Left ventricle myocardium inferior (tissue), 1 donor: ENCODE measurements at regions not wholly inside any gene's neighbourhood (a gene's known extent, or its start where the extent isn't known, plus 50 kb on each side); places are given as distances from the start of the nearest gene placed in this dataset.

Experiments
- DNase-seq: peaks from one replicate; pipeline ENCODE4 v3.0.0-alpha.2; 2020
- H3K27ac ChIP-seq: fragments of 200-600 bp; replicated peaks from 2 replicates; pipeline ENCODE4 v1.8.0; 2021
- H3K27me3 ChIP-seq: fragments of 200-600 bp; 2 replicates; pipeline ENCODE4 v1.8.0; 2021; ENCODE audit warnings: low read depth
- H3K36me3 ChIP-seq: fragments of 200-600 bp; 2 replicates; pipeline ENCODE4 v1.8.0; 2021
- H3K4me1 ChIP-seq: fragments of 200-600 bp; 2 replicates; pipeline ENCODE4 v1.8.0; 2021
- H3K4me3 ChIP-seq: fragments of 200-600 bp; 2 replicates; pipeline ENCODE4 v1.8.0; 2021; ENCODE audit warnings: mild to moderate bottlenecking, moderate library complexity
- H3K9me3 ChIP-seq: fragments of 200-600 bp; replicated peaks from 2 replicates; pipeline ENCODE4 v1.8.0; 2021
- intact Hi-C: fragments of 100-400 bp; cut with micrococcal nuclease; formaldehyde crosslinking; loops from one replicate; pipeline ENCODE4 v1.11.0; 2022
- TF ChIP-seq, protein P1 (sequence below): fragments of 200-600 bp; IDR thresholded peaks from 2 replicates; pipeline ENCODE4 v1.8.0; 2021; ENCODE audit warnings: antibody characterized with exemption, mild to moderate bottlenecking, borderline replicate concordance
- donor health status: DM: no; HTN: yes; CAD: no; lungs with severe emphysema.

DNA sequence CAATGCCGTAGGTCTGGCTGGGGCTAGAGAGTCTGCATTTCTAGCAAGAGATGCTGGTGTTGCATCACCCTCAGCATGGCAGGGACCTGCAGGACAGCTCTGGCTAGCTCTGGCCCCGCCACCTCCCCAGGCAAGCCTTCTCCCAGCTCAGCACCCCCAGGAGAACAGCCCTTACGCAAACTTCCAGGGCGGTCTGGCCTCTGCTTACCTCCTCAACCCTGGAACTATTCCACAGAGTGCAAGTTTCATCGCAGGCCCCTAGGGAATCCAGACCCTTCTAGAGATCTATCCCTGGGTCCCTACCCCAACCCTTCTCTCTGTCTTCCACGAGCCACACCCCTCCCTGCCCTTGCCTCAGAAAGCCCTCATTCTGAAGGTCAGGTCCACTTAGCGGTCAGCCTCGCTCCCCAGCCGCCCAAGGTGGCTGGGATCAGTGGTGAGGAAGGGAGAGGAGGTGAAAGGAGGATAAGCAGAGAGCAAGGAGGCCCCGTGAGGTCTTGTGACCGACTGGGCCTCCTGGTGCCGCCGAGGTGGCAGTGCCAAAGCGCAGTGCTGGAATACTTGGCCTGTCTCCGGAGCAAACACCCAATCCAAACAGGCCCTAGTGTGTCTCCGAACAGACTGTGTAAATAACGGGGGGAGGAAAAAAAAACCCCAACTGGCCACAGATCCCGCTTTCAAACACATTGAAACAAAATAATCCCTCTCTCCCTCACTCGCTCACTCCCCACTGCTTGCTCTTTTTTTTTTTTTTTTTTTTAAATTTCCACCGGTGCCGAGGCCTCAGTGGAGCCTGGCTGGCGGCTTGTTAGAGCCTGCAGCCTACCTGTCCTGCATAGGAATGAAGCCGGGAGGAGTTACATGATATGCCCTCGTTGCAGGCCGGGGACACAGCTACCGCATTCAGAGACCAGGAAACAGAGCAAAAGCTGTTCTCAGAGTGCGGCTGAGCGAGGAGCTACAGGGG lies 380.9 kb downstream of the SOX9 start:
- DNase-seq: no peak
- intact Hi-C loops: no loop called here
- H3K4me1 ChIP-seq: no peaks in the 10 kb centered on the region
- TF ChIP-seq, protein P1, sequence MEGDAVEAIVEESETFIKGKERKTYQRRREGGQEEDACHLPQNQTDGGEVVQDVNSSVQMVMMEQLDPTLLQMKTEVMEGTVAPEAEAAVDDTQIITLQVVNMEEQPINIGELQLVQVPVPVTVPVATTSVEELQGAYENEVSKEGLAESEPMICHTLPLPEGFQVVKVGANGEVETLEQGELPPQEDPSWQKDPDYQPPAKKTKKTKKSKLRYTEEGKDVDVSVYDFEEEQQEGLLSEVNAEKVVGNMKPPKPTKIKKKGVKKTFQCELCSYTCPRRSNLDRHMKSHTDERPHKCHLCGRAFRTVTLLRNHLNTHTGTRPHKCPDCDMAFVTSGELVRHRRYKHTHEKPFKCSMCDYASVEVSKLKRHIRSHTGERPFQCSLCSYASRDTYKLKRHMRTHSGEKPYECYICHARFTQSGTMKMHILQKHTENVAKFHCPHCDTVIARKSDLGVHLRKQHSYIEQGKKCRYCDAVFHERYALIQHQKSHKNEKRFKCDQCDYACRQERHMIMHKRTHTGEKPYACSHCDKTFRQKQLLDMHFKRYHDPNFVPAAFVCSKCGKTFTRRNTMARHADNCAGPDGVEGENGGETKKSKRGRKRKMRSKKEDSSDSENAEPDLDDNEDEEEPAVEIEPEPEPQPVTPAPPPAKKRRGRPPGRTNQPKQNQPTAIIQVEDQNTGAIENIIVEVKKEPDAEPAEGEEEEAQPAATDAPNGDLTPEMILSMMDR: no peak
- no peak overlapping the region for H3K27ac ChIP-seq
- peaks cover 43% of the 10 kb centered on the region for H3K27me3 ChIP-seq
- no peak overlapping the region for H3K4me3 ChIP-seq
- no peaks in the 10 kb centered on the region for H3K36me3 ChIP-seq
- H3K9me3 ChIP-seq: no peaks in the 10 kb centered on the region

DNA sequence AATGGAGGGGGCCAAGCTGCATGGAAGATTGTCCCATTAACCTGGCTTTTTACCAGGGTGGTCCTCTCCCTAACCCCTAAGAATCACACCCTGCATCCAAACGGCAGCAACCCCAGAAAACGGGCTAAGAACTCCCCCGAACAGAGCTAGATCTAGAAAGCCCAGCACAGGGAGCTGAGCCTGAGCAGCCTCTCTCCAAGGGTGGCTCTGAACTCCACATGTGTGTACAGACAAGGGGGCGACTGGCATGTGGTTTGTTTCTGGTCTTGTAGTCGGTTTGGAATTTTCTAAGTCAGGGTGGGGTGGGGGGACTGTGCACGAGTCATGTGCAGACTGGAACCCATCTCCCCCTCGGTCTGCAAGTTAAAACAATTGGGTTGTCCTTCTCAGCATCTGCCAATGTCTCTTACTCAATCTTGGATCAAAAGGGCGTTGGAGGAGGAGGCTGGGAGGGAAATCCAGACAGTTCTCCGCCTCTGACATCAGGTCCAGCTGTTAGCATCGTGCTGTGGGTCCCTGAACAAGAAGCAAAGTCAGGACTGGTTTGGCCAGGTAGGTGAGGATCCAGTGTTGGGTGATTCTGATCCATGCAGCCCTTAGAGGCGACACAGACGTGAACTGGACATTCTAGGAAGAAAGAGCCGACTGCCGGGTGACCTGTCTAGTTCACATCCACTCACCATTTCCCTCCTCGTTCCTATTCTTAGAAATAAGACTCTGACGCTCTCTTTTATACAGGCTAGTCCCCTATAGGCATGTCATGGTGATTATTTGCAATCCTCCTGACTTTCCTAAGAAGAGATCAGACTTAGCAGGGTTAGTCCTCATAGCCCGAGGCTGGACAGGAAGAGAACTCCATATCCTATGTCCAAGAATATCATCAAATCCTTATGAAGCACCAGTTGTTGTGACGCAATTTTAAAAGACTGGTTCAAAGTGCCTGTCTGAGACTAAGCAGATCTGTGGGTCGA lies 381.8 kb downstream of the SOX9 start:
- no peaks in the 10 kb centered on the region for H3K9me3 ChIP-seq
- DNase-seq: no peak
- TF ChIP-seq, protein P1: no peak

DNA sequence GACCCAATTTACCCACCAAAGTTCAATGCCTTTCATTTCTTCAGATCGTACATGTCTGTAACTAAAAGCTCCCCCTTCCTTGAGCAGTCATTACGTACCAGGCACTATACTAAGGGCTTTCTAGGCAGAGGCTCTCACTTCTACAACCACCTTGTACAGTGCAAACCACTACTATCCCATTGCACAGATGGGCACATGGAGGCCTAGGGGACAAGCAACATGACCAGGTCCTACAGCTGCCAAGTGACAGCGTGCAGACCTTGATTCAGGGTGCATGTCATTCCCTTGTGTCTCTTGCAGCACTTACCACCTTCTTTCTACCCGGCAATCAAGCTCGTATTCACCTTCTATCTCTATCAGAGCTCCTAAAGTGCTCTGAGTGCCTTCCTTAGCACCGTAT lies 382.7 kb downstream of the SOX9 start:
- Histone ChIP-seq H3K4me3 (no peak overlapping the region), H3K36me3 (no peaks in the 10 kb centered on the region), H3K27ac (no peak overlapping the region), H3K4me1 (no peaks in the 10 kb centered on the region), H3K27me3 (peaks cover 43% of the 10 kb centered on the region), H3K9me3 (no peaks in the 10 kb centered on the region)
- TF ChIP-seq, protein P1: no peak
- DNase-seq: no peak
- intact Hi-C loops: no loop called here

More for the DNA sequence above, 381.8 kb downstream of the SOX9 start:
- no peak overlapping the region for H3K4me3 ChIP-seq
- intact Hi-C loops: no loop called here
- H3K36me3 ChIP-seq: no peaks in the 10 kb centered on the region
- no peaks in the 10 kb centered on the region for H3K4me1 ChIP-seq
- H3K27me3 ChIP-seq: peaks cover 43% of the 10 kb centered on the region
- H3K27ac ChIP-seq: no peak overlapping the region

- TF ChIP-seq, protein P1: no peak
- Histone ChIP-seq H3K9me3 (no peaks in the 10 kb centered on the region), H3K27ac (no peak overlapping the region), H3K27me3 (peaks cover 34% of the 10 kb centered on the region), H3K4me3 (no peak overlapping the region), H3K36me3 (no peaks in the 10 kb centered on the region), H3K4me1 (no peaks in the 10 kb centered on the region)
- intact Hi-C loops: no loop called here
- DNase-seq: no peak
Measured at GRCh38 chr17:72504783-72505182, 384.0 kb downstream of the SOX9 start.

GRCh38 chr17:72506773-72507172 lies 386.0 kb downstream of the SOX9 start:
- Histone ChIP-seq H3K27me3 (peaks cover 16% of the 10 kb centered on the region), H3K4me3 (no peak overlapping the region), H3K27ac (no peak overlapping the region), H3K9me3 (no peaks in the 10 kb centered on the region), H3K4me1 (no peaks in the 10 kb centered on the region), H3K36me3 (no peaks in the 10 kb centered on the region)
- intact Hi-C loops: no loop called here
- DNase-seq: no peak
- TF ChIP-seq, protein P1: no peak
